ENCODE measurements at regions not wholly inside any gene's neighbourhood (a gene's known extent, or its start where the extent isn't known, plus 50 kb on each side); places are given as distances from the start of the nearest gene placed in this dataset.

DNA sequence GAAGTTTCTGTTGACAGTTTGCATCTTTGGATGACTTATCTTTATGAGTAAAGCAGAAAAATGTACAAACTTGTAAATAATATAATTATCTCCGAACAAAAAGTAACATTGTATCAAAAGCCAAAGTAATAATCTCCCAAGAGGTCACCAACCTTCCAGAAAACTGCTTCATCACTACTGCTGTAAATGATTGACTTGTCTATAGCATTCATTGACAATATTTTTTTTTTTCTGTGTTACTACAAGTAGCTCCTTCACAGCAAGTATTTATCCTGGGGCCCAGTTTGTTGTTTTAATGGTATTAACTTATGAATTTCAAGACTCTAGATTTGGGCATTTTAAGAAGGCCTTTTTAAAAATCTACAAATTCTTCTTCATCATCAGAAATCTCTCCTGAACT is 242.4 kb downstream of the KLF12 start:
- no peaks in the 10 kb centered on the region for H3K27me3 ChIP-seq (ENCODE audit: insufficient read depth, low read length)
- Mint-ChIP-seq H3K4me1 (ENCODE audit: low read depth, unreplicated experiment) (no peaks in the 10 kb centered on the region), H3K4me3 (ENCODE audit: unreplicated experiment) (no peak overlapping the region), H3K9me3 (ENCODE audit: unreplicated experiment) (no peaks in the 10 kb centered on the region), H3K27ac (ENCODE audit: unreplicated experiment) (no peak overlapping the region), H3K27me3 (ENCODE audit: low read depth, unreplicated experiment) (no peaks in the 10 kb centered on the region), H3K36me3 (ENCODE audit: low read depth, unreplicated experiment) (no peaks in the 10 kb centered on the region)
- H3K79me2 ChIP-seq (ENCODE audit: insufficient read depth, low read length): no peaks in the 10 kb centered on the region
- H3K4me2 ChIP-seq (ENCODE audit: low read length): no peak overlapping the region
- no peak overlapping the region for H2AFZ ChIP-seq (ENCODE audit: low read depth, low read length)
- H3K4me3 ChIP-seq (ENCODE audit: insufficient read depth, low read depth, low read length): no peak overlapping the region
- no peak overlapping the region for H3K27ac ChIP-seq (ENCODE audit: low read depth, low read length)
- no peaks in the 10 kb centered on the region for H3K9me3 ChIP-seq (ENCODE audit: insufficient read depth, low read depth, low read length)
- DNase-seq (ENCODE audit: low read depth) (no peak), FAIRE-seq (no peak)
- H4K20me1 ChIP-seq (ENCODE audit: insufficient read depth, low read length): peaks cover 3% of the 10 kb centered on the region
- no peaks in the 10 kb centered on the region for H3K4me1 ChIP-seq (ENCODE audit: insufficient read depth, low read length)
- no peak for TF ChIP-seq EZH2 (IDR thresholded peaks at IDR 0.05; ENCODE audit: insufficient read depth, low read length)
- no peak for TF ChIP-seq CTCF (IDR thresholded peaks at IDR 0.05; ENCODE audit: insufficient read depth, low read depth, low read length)
- H3K36me3 ChIP-seq (ENCODE audit: insufficient read depth, low read length): no peaks in the 10 kb centered on the region
- no peak overlapping the region for H3K9ac ChIP-seq (ENCODE audit: low read length)

- H3K27ac ChIP-seq (ENCODE audit: low read depth, low read length): no peak overlapping the region
These were observed 251.0 kb downstream of the KLF12 start for GRCh38 chr13:73883162-73883561.

More at GRCh38 chr13:73883162-73883561, 251.0 kb downstream of the KLF12 start:
- no peak for DNase-seq (ENCODE audit: low read depth)
- H2AFZ ChIP-seq (ENCODE audit: low read depth, low read length): no peak overlapping the region
- H3K9ac ChIP-seq (ENCODE audit: low read length): no peak overlapping the region
- Mint-ChIP-seq H3K4me3 (ENCODE audit: unreplicated experiment) (no peak overlapping the region), H3K36me3 (ENCODE audit: low read depth, unreplicated experiment) (peaks cover 9% of the 10 kb centered on the region), H3K4me1 (ENCODE audit: low read depth, unreplicated experiment) (peaks cover 13% of the 10 kb centered on the region), H3K9me3 (ENCODE audit: unreplicated experiment) (peaks cover 2% of the 10 kb centered on the region), H3K27me3 (ENCODE audit: low read depth, unreplicated experiment) (no peaks in the 10 kb centered on the region), H3K27ac (ENCODE audit: unreplicated experiment) (no peak overlapping the region)
- no peak for TF ChIP-seq EZH2 (IDR thresholded peaks at IDR 0.05; ENCODE audit: insufficient read depth, low read length)
- TF ChIP-seq CTCF (IDR thresholded peaks at IDR 0.05; ENCODE audit: insufficient read depth, low read depth, low read length): no peak
- no peak for FAIRE-seq
- H4K20me1 ChIP-seq (ENCODE audit: insufficient read depth, low read length): peaks cover 7% of the 10 kb centered on the region
- H3K36me3 ChIP-seq (ENCODE audit: insufficient read depth, low read length): no peaks in the 10 kb centered on the region
- no peak overlapping the region for H3K4me2 ChIP-seq (ENCODE audit: low read length)
- H3K79me2 ChIP-seq (ENCODE audit: insufficient read depth, low read length): no peaks in the 10 kb centered on the region
- H3K4me3 ChIP-seq (ENCODE audit: insufficient read depth, low read depth, low read length): no peak overlapping the region
- no peaks in the 10 kb centered on the region for H3K4me1 ChIP-seq (ENCODE audit: insufficient read depth, low read length)
- H3K27me3 ChIP-seq (ENCODE audit: insufficient read depth, low read length): no peaks in the 10 kb centered on the region
- no peaks in the 10 kb centered on the region for H3K9me3 ChIP-seq (ENCODE audit: insufficient read depth, low read depth, low read length)
